A549 (cell line): ENCODE measurements at regions not wholly inside any gene's neighbourhood (a gene's known extent, or its start where the extent isn't known, plus 50 kb on each side); places are given as distances from the start of the nearest gene placed in this dataset.

Experiments
- ATAC-seq, 2 experiments: fragments of 200-7000 bp in 1 of 2; fragments of >200 bp in 1 of 2; cut with Nextera tagmentation in 1 of 2; cut with Tn5 transposase in 1 of 2; 3 replicates each; pipeline versions ENCODE4 v1.8.0 to v1.9.1; 2018 to 2020; ENCODE audit warnings: mild to moderate bottlenecking in 1 of 2, moderate library complexity in 1 of 2
- CTCF ChIA-PET: fragments of 300-600 bp; sonication (Branson Sonifier 250); formaldehyde crosslinking; extraction: SDS; loops from one replicate; lab custom pipeline; 2021; ENCODE audit warnings: antibody characterized with exemption, inconsistent platforms; lab: Yijun Ruan, JAX
- POLR2A ChIA-PET: fragments of 350-600 bp; formaldehyde crosslinking; extraction: SDS; loops from one replicate; lab custom pipeline; 2021; ENCODE audit warnings: antibody characterized with exemption, inconsistent platforms; lab: Yijun Ruan, JAX
- DNase-seq, 2 experiments: peaks; one replicate each; pipeline versions ENCODE4 v3.0.0 to v3.0.0-alpha.2; 2011 to 2016; ENCODE audit warnings: low read depth in 1 of 2, low spot score in 1 of 2
- FAIRE-seq: peaks from 2 replicates; lab custom pipeline; 2011; peaks lifted over from hg19 to GRCh38; lab: Jason Lieb, UNC
- H3K27ac ChIP-seq, 2 experiments: fragments of >200 bp; sonication (Bioruptor Twin); formaldehyde crosslinking; 3 replicates each; pipeline ENCODE4 v1.5.1; 2016 to 2017
- H3K4me1 ChIP-seq: fragments of >200 bp; sonication (Bioruptor Twin); formaldehyde crosslinking; 3 replicates; pipeline ENCODE4 v1.6.1; 2016
- H3K4me2 ChIP-seq: fragments of >200 bp; sonication (Bioruptor Twin); formaldehyde crosslinking; 3 replicates; pipeline ENCODE4 v1.6.1; 2016
- H3K4me3 ChIP-seq: fragments of >200 bp; sonication (Bioruptor Twin); formaldehyde crosslinking; 3 replicates; pipeline ENCODE4 v1.5.1; 2016
- H3K9me3 ChIP-seq: fragments of >200 bp; sonication (Bioruptor Twin); formaldehyde crosslinking; 3 replicates; pipeline ENCODE4 v1.6.1; 2016
- CBX8 ChIP-seq: fragments of 200-600 bp; sonication (generic); IDR thresholded peaks from 2 replicates; pipeline ENCODE4 v1.6.1; 2016
- CHD2 ChIP-seq: fragments of 150-350 bp; IDR thresholded peaks from 2 replicates; pipeline ENCODE4 v1.6.1; 2014; ENCODE audit warnings: low read length; ENCODE audit not compliant: partially characterized antibody
- EHMT2 ChIP-seq: fragments of 200-600 bp; sonication (generic); IDR thresholded peaks from 2 replicates; pipeline ENCODE4 v1.6.1; 2016; ENCODE audit warnings: antibody characterized with exemption, low read depth, mild to moderate bottlenecking, moderate library complexity
- ELK1 ChIP-seq: fragments of 150-350 bp; IDR thresholded peaks from 2 replicates; pipeline ENCODE4 v1.6.1; 2014; ENCODE audit warnings: low read depth, mild to moderate bottlenecking, low read length
- ESRRA ChIP-seq: fragments of 150-350 bp; IDR thresholded peaks from 2 replicates; pipeline ENCODE4 v1.6.1; 2014; ENCODE audit warnings: mild to moderate bottlenecking, low read length, borderline replicate concordance
- FOSB ChIP-seq: fragments of 250-450 bp; sonication (Bioruptor Pico); IDR thresholded peaks from 2 replicates; pipeline ENCODE4 v1.5.0; 2020; ENCODE audit warnings: mild to moderate bottlenecking, moderate library complexity
- FOXS1 ChIP-seq: fragments of 250-450 bp; sonication (Bioruptor Pico); IDR thresholded peaks from 2 replicates; pipeline ENCODE4 v1.5.0; 2020; ENCODE audit warnings: mild to moderate bottlenecking, moderate library complexity
- HEYL ChIP-seq: fragments of 250-450 bp; sonication (Bioruptor Pico); IDR thresholded peaks from 2 replicates; pipeline ENCODE4 v1.8.0; 2021; ENCODE audit warnings: mild to moderate bottlenecking, moderate library complexity
- HOXB5 ChIP-seq: fragments of 250-450 bp; sonication (Bioruptor Pico); IDR thresholded peaks from 2 replicates; pipeline ENCODE4 v1.5.0; 2020; ENCODE audit warnings: mild to moderate bottlenecking, moderate library complexity
- JUN ChIP-seq, 2 experiments: fragments of >200 bp; sonication (Bioruptor Twin); formaldehyde crosslinking; IDR thresholded peaks; 2 replicates in 1 of 2; 3 replicates in 1 of 2; pipeline ENCODE4 v1.6.1; 2016 to 2017
- JUNB ChIP-seq: fragments of >200 bp; sonication (Bioruptor Twin); formaldehyde crosslinking; IDR thresholded peaks from 2 replicates; pipeline ENCODE4 v1.6.1; 2016
- KDM5A ChIP-seq: fragments of 200-600 bp; sonication (generic); IDR thresholded peaks from 2 replicates; pipeline ENCODE4 v1.6.1; 2016; ENCODE audit warnings: antibody characterized with exemption, mild to moderate bottlenecking
- MAZ ChIP-seq: fragments of 150-350 bp; IDR thresholded peaks from 2 replicates; pipeline ENCODE4 v1.6.1; 2014; ENCODE audit warnings: antibody characterized with exemption, low read depth, low read length, borderline replicate concordance
- NFE2L2 ChIP-seq: fragments of 150-350 bp; conservative IDR thresholded peaks from 2 replicates; pipeline ENCODE4 v1.6.1; 2014; ENCODE audit warnings: low read length
- PHF8 ChIP-seq: fragments of 200-600 bp; sonication (generic); IDR thresholded peaks from 2 replicates; pipeline ENCODE4 v1.6.1; 2016; ENCODE audit warnings: low read depth, mild to moderate bottlenecking, antibody characterized with exemption, moderate library complexity, borderline replicate concordance
- POLR2A ChIP-seq: IDR thresholded peaks from 2 replicates; pipeline ENCODE4 v1.6.1; 2012; ENCODE audit warnings: mild to moderate bottlenecking, low read length
- POLR2AphosphoS2 ChIP-seq: conservative IDR thresholded peaks from 2 replicates; pipeline ENCODE4 v1.6.1; 2012; ENCODE audit warnings: low read length, improper control_type of control experiment, inconsistent platforms
- RFX5 ChIP-seq: fragments of 450-650 bp; IDR thresholded peaks from 2 replicates; pipeline ENCODE4 v1.7.1; 2014; ENCODE audit warnings: antibody characterized with exemption, mild to moderate bottlenecking, moderate library complexity
- RNF2 ChIP-seq: fragments of 200-600 bp; sonication (generic); IDR thresholded peaks from 2 replicates; pipeline ENCODE4 v1.6.1; 2016; ENCODE audit warnings: low read depth, mild to moderate bottlenecking, antibody characterized with exemption, moderate library complexity, borderline replicate concordance
- TFCP2L1 ChIP-seq: fragments of 250-450 bp; sonication (Bioruptor Pico); IDR thresholded peaks from 2 replicates; pipeline ENCODE4 v1.5.0; 2021; ENCODE audit warnings: mild to moderate bottlenecking
- ZFP36 ChIP-seq: fragments of 450-650 bp; IDR thresholded peaks from 2 replicates; pipeline ENCODE4 v1.6.1; 2014; ENCODE audit warnings: borderline replicate concordance; ENCODE audit not compliant: partially characterized antibody
- ZNF302 ChIP-seq: fragments of 250-450 bp; sonication (Bioruptor Pico); IDR thresholded peaks from 2 replicates; pipeline ENCODE4 v1.9.0; 2021; ENCODE audit warnings: inconsistent platforms, mild to moderate bottlenecking, moderate library complexity
- ZSCAN20 ChIP-seq: fragments of 250-450 bp; sonication (Bioruptor Pico); IDR thresholded peaks from 2 replicates; pipeline ENCODE4 v1.8.0; 2022; ENCODE audit warnings: mild to moderate bottlenecking, moderate library complexity
- WGBS: methylation state at CpG from one replicate; pipeline ENCODE4 v1.1.6; 2017; ENCODE audit errors: missing lambda C conversion rate; 5-methylcytosine and 5-hydroxymethylcytosine counted together
- TF ChIP-seq, protein P1 (sequence below): fragments of >200 bp; sonication (Bioruptor Twin); formaldehyde crosslinking; IDR thresholded peaks from 3 replicates; pipeline ENCODE4 v1.5.1; 2016
- TF ChIP-seq, protein P2 (sequence below): IDR thresholded peaks from 2 replicates; pipeline ENCODE4 v1.6.1; 2012; ENCODE audit warnings: low read depth, borderline replicate concordance
- TF ChIP-seq, protein P3 (sequence below): IDR thresholded peaks from 2 replicates; pipeline ENCODE4 v1.6.1; 2012
- TF ChIP-seq, protein P4 (sequence below): fragments of 450-650 bp; IDR thresholded peaks from 2 replicates; pipeline ENCODE4 v1.6.1; 2014; ENCODE audit warnings: antibody characterized with exemption

DNA sequence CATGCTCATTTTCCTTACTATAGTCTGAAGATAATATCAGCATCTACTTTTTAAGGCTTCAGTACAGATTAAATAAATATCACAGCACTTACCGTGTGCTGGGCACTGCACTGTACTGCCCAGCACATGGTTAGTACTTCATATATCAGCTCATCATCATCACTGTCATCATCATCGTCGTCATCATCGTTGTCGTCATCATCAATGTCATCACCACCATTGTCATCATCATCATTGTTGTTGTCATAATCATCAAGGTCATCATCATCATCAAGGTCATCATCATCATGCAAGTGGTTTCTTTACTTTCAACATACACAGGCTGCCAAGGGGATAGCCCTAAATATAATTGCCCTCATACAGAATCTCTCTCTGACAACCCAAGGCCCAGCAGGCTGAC is 275.1 kb downstream of the ABCC12 start:
- Histone ChIP-seq H3K4me2 (no peak overlapping the region), H3K9me3 (no peaks in the 10 kb centered on the region), H3K4me3 (no peak overlapping the region), H3K4me1 (no peaks in the 10 kb centered on the region), H3K27ac (no peak overlapping the region)
- POLR2A ChIA-PET: interaction anchor here (0.6 kb wide), 1 partner anchor 61 kb away, joined by 4 read pairs; no protein-coding TSS in a partner anchor
- ATAC-seq (no peak), DNase-seq (no peak), FAIRE-seq (no peak)
- TF ChIP-seq, protein P1, sequence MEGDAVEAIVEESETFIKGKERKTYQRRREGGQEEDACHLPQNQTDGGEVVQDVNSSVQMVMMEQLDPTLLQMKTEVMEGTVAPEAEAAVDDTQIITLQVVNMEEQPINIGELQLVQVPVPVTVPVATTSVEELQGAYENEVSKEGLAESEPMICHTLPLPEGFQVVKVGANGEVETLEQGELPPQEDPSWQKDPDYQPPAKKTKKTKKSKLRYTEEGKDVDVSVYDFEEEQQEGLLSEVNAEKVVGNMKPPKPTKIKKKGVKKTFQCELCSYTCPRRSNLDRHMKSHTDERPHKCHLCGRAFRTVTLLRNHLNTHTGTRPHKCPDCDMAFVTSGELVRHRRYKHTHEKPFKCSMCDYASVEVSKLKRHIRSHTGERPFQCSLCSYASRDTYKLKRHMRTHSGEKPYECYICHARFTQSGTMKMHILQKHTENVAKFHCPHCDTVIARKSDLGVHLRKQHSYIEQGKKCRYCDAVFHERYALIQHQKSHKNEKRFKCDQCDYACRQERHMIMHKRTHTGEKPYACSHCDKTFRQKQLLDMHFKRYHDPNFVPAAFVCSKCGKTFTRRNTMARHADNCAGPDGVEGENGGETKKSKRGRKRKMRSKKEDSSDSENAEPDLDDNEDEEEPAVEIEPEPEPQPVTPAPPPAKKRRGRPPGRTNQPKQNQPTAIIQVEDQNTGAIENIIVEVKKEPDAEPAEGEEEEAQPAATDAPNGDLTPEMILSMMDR: no peak
- TF ChIP-seq ZFP36: no peak
- TF ChIP-seq RFX5: no peak
- TF ChIP-seq CHD2: no peak
- no peak for TF ChIP-seq RNF2
- TF ChIP-seq, protein P2, sequence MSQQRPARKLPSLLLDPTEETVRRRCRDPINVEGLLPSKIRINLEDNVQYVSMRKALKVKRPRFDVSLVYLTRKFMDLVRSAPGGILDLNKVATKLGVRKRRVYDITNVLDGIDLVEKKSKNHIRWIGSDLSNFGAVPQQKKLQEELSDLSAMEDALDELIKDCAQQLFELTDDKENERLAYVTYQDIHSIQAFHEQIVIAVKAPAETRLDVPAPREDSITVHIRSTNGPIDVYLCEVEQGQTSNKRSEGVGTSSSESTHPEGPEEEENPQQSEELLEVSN: no peak
- no peak for TF ChIP-seq ESRRA
- no peak for TF ChIP-seq FOSB (CRISPR knock-in tag)
- TF ChIP-seq POLR2AphosphoS2: no peak
- no peak for TF ChIP-seq EHMT2
- no peak for TF ChIP-seq JUN (IDR thresholded peaks at IDR 0.05)
- no peak for TF ChIP-seq ZNF302 (CRISPR knock-in tag)
- TF ChIP-seq, protein P3, sequence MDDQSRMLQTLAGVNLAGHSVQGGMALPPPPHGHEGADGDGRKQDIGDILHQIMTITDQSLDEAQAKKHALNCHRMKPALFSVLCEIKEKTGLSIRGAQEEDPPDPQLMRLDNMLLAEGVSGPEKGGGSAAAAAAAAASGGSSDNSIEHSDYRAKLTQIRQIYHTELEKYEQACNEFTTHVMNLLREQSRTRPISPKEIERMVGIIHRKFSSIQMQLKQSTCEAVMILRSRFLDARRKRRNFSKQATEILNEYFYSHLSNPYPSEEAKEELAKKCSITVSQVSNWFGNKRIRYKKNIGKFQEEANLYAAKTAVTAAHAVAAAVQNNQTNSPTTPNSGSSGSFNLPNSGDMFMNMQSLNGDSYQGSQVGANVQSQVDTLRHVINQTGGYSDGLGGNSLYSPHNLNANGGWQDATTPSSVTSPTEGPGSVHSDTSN: no peak
- TF ChIP-seq PHF8: no peak
- no peak for TF ChIP-seq FOXS1 (CRISPR knock-in tag)
- TF ChIP-seq TFCP2L1: no peak
- no peak for TF ChIP-seq HOXB5 (CRISPR knock-in tag)
- no peak for TF ChIP-seq ZSCAN20
- TF ChIP-seq POLR2A: no peak
- no peak for TF ChIP-seq NFE2L2
- WGBS: 85% methylated on average over 5 of the region's 5 CpGs
- CTCF ChIA-PET: interaction anchor here (0.9 to 1.7 kb wide), 2 partner anchors 8 to 175 kb away, joined by 3 to 7 read pairs; no protein-coding TSS in a partner anchor

- WGBS: 66% methylated on average over 3 of the region's 3 CpGs
- no peak for FAIRE-seq
Observed at GRCh38 chr16:47877166-47877565, 278.6 kb downstream of the ABCC12 start.

More at GRCh38 chr16:47877166-47877565, 278.6 kb downstream of the ABCC12 start:
- ChIA-PET POLR2A (no interaction called here), CTCF (no interaction called here)
- no peak overlapping the region for H3K27ac ChIP-seq
- no peak overlapping the region for H3K4me2 ChIP-seq
- no peak overlapping the region for H3K4me3 ChIP-seq
- ATAC-seq (no peak), DNase-seq (no peak)
- no peaks in the 10 kb centered on the region for H3K9me3 ChIP-seq
- TF ChIP-seq JUN (IDR thresholded peaks at IDR 0.05) (no peak), MAZ (no peak), HOXB5 (CRISPR knock-in tag) (no peak), CBX8 (no peak), JUNB (no peak), KDM5A (no peak), HEYL (no peak), ELK1 (no peak), POLR2A (no peak)
- TF ChIP-seq, protein P4, sequence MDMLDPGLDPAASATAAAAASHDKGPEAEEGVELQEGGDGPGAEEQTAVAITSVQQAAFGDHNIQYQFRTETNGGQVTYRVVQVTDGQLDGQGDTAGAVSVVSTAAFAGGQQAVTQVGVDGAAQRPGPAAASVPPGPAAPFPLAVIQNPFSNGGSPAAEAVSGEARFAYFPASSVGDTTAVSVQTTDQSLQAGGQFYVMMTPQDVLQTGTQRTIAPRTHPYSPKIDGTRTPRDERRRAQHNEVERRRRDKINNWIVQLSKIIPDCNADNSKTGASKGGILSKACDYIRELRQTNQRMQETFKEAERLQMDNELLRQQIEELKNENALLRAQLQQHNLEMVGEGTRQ: no peak
- TF ChIP-seq, protein P2: no peak
- peaks cover 4% of the 10 kb centered on the region; the same call in 1 of the 3 replicates for H3K4me1 ChIP-seq
